HuH-7.5 (cell line): ENCODE measurements at regions not wholly inside any gene's neighbourhood (a gene's known extent, or its start where the extent isn't known, plus 50 kb on each side); places are given as distances from the start of the nearest gene placed in this dataset.

ENCODE experiments used
- DNase-seq: peaks from one replicate; pipeline ENCODE4 v3.0.0; 2011; ENCODE audit warnings: low spot score

DNA sequence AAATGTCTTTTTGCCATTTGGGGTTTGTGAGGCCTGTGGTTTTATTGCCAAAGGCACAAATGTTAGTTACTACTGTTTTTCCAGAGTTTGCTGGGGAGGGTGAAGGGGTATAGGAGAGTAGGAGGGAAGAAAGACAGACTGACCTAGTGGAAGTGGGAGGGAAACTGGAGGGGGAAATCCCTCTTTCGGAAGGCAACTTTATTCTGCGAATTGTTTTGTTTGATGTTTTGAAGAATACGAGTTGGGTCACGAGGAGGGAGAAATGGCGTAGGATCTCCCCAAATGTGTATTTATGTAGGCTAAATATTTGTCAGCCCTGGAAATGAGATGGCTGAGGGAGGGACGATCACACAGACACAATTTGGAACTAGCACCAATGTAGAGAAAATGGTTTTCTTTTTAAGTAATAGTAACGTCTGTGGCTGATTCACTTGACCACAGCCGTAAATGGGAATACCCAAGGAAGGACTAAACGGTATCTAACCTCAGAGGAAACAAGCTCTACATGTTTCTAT lies 172.3 kb downstream of the ICOS start:
- no peak for DNase-seq

DNA sequence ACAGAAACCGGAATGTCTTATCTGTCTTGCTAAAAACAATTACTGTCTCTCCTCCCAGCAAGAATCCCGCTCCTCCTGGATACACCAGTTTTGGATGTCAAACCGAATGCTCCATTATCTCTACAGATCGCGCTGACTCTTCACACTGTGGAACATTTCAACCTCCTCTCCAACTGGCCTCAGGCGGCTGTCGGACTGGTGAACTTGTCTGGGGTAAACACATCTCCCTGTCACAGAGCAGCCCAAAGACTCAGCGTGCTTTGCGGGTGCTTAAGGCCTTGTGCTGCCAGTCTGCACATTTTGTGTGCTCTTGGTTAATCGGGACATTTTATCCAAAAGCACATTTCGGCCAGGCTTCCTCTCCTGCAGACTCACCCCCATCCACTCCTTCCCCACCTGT lies 173.1 kb downstream of the ICOS start:
- DNase-seq: no peak

- DNase-seq: no peak
Observed at GRCh38 chr2:204110338-204110741, 173.8 kb downstream of the ICOS start.

DNA sequence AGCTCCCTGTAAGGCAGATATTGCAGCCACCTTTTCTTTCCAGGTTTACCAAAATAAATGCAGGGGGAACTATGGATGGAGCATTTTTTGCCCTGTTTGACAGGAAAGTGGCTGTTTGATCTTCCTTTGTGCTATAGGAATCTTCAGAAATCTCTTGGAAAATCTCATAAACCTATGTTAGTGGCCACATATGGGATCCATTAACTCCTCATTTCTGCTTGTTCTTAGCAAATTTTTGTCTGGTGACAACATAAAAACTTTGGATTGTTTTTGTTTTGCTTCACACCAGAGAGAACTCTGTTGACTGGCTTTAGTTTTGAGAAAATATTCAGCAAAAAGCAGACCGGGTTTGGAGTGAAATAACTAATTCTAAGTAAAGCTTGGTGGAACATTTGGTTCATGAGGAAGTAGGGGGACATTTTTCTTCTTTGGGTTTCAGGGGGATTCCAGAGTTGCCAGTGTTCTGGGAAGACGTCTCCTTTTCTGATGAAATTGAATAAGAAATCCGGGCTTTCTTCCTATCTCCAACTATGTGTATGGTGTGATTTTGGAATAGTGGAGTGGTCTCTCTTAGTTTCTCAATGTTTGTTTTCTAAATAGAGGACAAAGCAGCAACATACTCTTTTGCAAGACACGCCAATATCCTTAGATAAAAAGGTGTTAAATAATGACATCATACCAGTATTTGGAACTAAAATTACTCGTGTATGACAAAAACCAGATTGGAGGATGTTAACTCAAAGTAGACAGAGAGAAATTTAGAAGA lies 174.4 kb downstream of the ICOS start:
- no peak for DNase-seq

DNA sequence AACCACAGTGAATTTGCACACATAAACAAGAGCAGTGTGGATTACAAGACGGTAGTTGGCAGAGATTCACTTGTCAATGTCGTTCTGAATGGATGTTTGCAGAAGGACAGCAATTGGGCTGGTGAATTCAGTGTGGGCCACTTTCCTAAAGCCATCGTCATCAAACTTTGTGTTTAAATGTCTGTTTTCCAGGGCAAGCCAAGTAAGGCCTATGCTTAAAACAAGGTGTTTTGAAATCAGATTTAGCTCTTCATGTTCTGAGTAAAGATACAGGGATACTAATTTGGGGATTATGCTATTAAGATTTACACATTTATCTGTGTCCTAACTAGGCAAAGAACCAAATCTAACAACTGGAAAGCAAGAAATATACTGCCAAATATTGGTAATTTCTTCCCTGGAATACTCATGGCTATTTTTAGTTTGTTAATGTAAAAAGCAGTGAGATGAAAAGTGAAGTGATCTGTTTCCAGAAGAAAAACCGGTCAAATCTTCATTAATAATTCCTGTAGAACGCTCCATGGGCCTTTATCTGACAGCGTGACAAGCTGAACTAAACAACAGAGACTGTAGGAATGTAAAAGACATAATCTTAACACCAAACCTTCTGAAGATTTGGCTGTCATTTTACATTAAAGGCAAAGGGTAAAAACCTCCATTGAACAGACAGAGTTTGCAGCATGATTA lies 175.7 kb downstream of the ICOS start:
- no peak for DNase-seq

DNA sequence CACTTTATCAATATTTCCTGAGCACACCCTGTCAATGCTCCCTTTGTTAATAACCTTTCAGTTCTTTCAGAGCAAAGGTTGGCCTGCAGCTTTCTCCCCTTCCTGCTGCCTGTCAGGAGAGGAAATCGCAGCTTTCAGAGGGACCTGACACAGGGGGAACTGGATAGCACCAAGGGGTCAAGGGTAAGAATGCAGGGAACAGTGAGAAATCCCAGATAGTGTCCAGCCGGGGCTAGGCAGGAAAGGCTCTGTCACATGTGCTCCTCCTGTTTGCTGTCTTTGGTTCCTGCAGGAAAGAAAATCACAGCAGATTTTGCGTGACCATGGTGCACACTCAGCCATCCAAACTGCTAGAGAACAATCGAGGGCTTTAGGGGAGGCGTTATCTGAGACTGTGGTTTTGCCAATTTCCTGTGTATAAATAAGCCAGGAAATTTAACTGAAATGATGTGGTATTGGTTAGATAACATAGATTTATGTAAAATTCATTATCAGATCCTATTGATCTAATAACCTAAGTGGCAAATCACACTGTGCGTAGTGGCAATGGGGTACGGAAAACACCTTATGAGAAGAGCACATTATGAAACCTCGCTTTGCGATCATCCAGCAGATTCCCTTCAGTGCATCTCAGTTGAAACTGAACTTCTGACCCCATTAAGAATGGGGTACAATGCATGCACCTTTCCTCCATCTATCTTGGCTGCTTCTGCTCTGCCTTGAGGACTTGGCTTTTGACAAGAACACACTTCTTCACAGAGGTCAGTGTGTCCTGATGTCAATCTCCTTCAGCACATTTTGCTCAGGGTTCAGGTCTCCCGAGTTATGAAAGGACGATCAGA lies 178.0 kb downstream of the ICOS start:
- peak; percentile 15 for DNase-seq

GRCh38 chr2:204115137-204116056 lies 178.8 kb downstream of the ICOS start:
- no peak for DNase-seq

GRCh38 chr2:204116159-204116792 lies 179.7 kb downstream of the ICOS start:
- DNase-seq: no peak

GRCh38 chr2:204122425-204122824 lies 185.9 kb downstream of the ICOS start:
- DNase-seq: no peak

GRCh38 chr2:204124140-204124750 lies 187.7 kb downstream of the ICOS start:
- DNase-seq: no peak

- no peak for DNase-seq
Observed at GRCh38 chr2:204126705-204127104, 190.1 kb downstream of the ICOS start.

DNA sequence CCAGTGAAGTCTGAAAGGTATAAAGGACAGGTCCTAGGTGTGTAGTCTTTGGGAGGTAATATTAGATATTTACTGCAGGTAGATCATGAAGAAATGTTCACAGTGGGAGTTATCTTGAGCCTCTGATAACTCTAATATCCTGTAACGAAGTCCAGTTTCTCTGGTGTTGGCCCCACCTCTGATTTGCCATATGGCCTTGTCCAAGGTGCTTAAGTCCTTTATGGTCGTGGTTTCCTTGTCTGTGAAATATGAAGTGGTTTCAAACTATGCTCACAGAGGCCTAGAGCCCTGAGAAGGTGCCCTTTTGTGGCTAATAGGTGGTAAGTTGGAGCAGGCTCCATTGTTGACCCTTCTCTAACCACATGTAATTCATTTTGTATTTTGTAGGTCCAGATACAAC lies 190.7 kb downstream of the ICOS start:
- no peak for DNase-seq

- DNase-seq: no peak
Observed at GRCh38 chr2:204129591-204130294, 193.2 kb downstream of the ICOS start.

DNA sequence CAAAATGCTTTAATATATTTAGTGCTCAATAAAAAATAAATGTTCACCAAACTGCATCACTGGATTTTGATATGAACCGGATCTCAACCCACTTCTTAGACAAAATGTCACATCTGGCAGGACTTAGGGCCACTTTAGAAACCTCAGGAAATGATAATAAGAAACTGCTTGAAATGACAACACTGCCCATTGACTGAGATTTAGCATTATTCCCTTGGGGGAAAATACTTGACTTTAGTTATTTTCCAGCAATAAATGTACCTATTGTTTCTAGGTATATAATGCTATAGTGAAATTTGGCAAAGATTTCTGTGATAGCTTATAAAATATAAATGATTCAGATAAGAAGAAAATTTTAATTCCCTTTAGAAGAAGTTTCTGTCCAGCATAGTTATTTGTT lies 195.1 kb downstream of the ICOS start:
- no peak for DNase-seq

DNA sequence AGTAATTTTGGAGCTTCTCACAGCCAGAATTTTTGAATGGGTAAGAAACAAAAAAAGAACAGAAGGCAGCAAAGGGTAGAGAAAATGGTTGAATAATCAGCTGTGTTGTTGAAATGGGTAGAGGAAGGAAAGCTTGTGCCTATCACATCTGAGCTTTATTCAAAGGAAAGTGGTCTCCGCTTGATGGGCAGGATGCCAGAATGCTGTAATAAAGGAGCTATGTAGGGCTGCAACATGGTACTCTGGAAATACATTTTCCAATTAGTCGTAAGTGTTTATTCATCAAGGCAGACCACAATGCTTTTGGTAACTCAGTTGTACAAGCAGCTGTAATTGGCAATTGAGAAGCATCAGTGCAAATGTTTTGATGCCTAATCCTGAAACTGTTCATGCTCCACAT lies 196.9 kb downstream of the ICOS start:
- no peak for DNase-seq

DNA sequence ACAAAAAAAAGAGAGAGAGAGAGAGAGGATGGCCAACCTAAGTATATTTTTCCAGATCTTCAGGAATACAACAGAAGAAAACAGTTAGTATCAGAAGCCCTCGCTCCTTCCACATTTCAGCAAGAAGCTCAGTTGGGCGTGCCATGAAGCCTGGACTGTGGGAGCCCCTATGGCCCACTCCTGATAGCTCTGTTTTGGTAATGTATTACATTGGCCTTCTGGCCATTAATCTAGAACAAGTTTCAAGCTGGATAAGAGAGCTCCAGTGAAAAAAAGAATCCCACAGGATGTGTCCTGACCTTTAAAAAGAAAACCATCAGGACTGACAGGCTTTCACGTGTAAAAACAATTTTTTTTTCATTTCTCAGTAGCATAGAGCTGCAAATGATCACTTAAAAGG lies 197.9 kb downstream of the ICOS start:
- DNase-seq: no peak

DNA sequence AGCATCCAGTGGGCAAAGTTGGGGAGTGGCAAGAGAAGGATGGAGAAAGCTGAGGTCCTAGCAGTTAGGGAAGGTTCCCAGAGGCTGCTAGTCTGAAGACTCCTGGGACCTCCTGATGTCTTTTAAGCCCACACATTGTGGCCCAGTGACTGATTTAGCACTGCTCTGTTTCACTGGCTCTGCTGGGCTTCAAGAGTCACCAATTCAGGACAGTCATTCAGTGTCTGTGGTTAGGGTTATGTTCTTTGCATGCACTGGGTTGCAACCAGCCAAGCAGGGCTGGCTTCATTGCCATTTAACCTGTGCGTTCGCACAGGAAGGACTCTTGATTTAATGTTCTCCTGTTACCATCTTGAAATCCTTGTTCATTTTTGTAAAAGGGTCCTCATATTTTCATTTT lies 199.2 kb downstream of the ICOS start:
- DNase-seq: no peak

DNA sequence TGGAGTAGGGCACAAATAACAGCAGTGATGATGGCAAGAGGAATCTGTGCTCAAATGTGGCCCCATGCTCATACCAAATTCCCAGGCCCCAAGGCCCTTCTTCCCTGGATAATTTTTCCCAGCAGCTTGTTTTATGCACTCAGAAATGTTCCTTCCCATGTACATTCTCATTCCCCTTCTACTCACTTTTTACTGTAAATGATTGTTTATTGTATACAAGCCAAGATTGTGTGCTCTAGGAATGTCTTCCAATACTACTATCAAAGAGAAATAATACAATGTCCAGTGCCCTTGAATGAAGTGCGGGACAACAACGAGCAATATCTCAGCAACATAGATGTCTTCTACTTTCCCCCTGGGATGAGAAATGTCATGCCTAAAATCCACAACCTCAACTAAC lies 201.6 kb downstream of the ICOS start:
- no peak for DNase-seq

GRCh38 chr2:204140246-204140645 lies 203.7 kb downstream of the ICOS start:
- no peak for DNase-seq
